Fibroblast of peridontal ligament (primary cell): ENCODE measurements at regions not wholly inside any gene's neighbourhood (a gene's known extent, or its start where the extent isn't known, plus 50 kb on each side); places are given as distances from the start of the nearest gene placed in this dataset.

ENCODE experiments used
- DNase-seq: peaks from one replicate; pipeline ENCODE4 v3.0.0-alpha.2; 2010; ENCODE audit errors: extremely low read depth

DNA sequence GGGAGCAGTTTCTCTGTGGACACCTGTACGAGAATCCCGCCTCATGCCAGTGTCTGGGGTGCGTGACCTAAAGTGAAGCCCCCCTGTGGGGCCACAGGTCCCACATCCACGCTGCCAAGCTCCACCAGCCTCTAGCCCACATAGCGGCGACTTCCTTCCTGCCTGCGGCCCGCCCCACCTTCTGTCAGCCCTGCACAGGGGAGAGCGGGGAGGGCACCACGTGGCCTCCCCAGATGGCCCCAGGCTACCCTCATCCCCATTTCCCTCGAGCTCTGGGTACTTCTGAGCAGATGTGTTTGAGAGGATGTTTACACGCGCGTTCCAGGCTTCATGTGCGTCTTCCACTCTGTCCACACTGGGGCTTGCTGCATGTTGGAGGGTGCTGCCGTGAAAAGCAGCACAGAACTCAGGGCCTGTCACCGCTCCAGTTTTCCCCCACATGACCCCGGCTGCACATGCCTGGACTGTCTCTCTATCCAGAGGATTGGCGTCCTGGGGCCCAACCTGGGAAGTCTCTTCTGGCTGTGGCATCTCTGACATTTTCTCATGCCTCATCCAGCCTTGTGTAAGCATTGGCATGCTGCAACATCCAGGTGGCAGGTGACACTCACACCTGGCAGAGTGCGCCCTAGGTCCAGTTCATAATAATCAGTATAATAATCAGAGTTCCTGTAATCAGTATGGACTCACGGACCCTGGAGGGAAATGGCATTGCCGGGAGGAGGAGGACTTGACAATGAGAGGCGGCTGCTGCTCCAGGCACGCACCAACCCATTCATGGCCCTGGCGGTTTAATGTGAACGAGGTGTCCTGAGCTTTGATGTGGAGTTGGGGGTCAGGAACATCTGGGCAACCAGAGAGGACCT lies 146.3 kb upstream of the TWIST2 start:
- no peak for DNase-seq

DNA sequence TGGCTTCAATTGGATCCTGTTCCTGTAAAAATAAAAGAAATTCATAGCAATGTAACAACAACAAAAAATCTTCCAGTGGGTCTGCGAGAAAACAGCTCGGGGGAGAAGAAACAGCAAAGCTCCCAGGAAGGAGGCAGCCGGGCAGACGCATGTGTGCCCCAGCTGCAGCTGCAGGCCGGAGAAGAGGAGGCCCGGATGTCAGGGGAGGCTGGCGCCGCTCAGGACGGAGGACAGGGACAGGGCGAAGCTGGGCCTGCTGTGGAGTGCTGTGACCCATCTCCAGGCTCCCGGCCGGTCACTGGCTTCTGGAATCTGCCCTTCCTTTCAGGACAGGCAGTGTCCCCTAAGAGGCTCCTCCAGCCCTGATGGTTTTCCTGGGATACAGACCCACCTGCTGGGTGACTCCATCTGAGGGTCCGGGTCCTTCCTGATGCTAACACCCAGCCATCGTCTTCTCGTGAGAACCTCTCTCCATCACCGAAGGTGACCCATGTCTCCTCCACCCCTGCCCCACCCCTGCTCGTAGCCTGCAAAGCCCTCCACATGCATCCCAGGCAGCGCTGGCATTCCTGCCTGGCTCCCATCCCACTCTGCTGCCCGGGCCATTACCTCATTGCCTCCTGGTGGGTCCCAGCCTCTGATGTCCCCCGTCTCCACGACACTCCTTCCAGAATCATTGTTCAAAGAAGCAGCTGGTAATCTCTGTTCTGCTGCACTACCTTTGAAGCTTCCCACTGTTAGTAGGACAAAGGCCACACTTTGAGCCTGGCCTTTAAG lies 145.4 kb upstream of the TWIST2 start:
- no peak for DNase-seq

DNA sequence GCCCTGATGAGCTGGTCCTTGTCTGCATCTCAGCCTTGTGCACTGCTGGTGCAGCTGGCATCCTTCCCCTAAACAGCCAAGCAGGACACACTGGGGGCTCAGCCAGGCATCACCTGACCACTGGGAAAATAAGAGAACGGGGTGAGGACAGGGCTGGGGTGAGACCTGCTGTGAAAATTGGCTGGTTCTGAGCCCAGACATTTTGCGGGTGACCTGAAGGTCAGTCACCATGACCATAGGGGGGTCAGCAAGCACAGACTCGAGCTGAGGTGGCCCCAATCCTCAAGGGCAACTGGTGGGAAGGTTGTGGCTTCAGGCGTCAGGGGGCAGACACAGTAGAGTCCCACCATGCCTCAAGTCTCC lies 144.9 kb upstream of the TWIST2 start:
- no peak for DNase-seq

DNA sequence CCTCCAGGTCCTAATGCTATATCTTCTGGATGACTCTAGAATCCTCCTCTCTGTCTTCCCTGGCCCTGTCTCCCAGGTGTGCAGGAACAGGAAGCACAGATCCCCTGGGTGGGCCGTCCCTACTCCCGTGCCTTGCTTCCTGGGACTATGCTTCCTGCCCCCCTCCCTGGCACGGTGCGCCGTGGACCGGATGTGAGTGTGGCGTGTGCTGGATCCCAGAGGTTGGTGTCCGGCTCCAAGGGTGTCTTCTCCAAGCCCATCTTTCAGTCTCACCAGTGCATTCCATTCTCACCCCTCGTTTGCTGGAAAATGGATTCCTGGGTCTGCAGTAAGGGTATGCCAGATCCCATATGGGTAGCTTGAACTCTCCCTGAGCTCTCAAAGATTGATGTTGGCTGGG lies 144.4 kb upstream of the TWIST2 start:
- DNase-seq: no peak

DNA sequence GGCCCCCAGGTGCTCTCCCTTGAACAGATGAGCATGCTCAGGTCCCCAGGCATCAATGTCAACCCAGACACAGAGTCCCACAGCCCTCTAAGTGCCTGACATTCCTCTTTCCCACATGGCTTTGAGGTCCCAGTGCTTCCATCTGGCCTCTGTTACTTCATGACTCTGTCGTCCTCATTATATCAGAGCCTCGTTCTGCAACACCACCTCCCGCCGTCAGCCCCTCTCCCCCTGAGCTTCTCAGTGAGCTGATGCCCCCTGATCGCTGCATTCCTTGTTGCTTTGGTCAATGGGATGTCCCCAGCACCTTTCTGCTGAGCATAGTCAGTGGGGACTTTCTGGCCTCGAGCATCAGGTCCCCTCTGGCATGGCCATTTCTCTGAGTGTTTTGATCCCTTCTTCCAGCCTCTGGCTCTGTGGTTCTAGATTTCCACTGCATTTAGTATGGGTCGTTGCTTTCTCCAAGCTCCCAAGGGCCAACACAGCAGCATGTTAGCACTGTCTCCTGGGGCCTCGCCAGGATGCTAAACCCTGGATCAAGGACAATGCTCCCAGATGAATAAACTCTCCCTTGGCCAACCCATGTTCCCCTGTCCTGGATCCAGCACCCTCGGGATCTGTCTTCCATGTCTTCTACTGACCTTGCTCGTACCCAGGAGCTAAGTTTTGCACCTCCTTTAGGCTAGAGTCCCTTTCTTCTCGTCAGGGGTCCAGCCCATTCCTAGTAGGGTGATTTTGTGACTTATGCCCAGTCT lies 143.2 kb upstream of the TWIST2 start:
- DNase-seq: no peak

DNA sequence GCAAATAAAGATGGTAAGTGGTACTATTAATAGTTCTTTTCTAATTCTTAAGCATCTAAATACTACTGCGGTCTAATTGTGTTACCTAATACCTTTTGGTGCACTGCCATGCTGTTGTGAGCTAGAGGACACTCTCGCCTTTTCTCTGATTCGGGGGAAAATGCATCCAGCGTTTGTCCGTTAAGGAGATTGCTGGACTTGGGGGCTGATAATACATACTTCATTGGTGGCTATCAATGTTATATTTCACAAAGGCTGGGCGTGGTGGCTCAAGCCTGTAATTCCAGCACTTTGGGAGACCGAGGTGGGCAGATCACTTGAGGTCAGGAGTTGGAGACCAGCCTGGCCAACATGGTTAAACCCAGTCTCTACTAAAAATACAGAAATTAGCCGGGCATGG lies 141.7 kb upstream of the TWIST2 start:
- DNase-seq: no peak

DNA sequence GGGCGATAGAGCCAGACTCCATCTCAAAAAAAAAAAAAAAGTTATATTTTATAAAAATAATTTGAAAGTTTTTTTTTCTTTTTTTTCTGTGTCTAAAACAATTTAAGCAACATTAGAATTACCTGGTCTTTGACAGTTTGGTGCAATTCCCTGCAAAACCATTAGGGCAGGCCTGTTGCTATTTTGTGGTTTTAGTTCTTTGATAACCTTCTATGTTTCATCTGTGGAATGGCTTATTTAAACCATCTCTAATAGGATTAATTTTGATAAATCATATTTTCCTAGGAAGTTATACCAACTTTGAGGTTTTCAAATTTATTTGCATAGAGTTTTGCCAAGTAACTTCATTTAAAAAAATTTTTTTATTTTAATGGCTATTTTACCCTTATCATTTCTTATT lies 141.2 kb upstream of the TWIST2 start:
- no peak for DNase-seq

DNA sequence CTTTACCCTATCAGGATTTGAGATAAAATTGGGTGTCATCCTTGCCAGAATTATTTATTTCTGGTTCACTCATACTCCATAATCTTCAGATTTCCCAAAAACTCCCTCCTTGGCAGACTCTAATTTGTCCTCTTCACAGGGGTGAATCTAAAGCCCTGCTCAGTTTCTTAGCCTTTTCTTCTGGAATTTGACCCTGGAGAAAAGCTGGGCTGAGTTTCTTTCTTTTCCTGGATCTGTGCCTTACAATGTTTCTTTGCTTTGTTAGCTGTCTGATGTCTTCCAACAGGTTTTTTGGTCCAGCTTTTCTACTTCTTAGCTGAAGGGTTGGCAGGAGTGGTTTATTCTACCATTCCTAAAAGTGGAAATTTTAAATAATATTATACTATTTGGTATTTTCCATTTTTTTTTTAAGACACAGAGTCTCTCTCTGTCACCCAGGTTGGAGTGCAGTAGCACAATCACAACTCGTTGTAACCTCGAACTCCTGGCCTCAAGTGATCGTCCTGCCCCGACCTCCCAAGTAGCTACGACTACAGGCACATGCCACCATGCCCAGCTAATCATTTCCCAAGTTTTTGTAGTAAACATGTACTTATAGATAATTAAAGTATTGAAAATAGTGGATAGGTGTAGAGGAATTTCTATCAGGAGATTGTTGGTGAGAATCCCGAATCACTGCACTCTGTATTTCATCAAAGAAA lies 138.4 kb upstream of the TWIST2 start:
- peak; percentile 27 for DNase-seq

DNA sequence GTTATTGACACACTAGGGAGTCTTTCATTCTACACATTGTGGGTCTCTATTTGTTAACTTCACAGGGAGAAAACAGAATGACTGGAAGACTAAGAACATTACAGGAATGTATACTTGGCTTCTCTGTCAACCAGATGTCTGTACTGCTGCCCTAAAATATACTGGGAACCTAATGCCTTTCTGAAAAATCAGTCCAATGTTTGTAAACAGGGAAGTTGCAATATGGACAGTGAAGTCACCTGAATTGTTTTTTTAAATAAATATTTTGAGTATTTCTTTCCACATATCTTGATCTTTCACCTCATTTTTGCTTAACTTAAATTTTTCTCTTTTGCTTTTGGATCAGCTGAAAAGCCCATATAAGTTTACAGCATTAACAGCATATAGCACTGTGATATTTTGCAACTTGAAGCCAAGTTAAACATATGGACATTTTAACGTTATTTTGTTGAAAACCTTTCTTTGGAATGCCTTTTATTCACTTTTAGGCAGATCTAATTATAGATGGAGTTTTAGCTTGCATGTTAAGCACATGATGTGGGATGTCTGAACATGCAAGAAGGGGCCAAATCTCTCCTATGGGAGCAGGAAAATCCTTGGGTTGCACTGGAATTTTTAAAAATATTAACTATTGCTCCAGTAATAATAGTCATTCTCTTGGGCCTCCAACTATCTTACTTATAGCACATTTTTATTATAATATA lies 137.7 kb upstream of the TWIST2 start:
- peak; percentile 23 for DNase-seq

DNA sequence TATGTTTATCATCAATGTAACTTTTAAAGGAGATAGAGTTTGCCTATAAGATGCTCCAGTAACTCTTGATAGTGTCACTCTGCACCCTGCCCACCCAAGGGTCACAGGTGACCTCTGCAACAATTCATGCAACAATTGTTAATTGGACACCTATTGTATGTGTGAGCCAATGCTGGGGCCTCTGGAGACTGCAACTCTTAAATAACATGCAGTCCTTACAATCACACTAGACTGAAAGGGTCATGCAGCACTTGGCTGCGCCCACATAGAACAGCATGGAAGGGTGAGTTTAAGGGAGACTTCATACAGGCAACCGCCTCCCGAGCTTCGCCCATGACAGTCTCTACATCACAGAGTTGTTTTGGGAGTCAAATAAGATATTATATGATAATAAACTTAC lies 137.1 kb upstream of the TWIST2 start:
- DNase-seq: no peak

DNA sequence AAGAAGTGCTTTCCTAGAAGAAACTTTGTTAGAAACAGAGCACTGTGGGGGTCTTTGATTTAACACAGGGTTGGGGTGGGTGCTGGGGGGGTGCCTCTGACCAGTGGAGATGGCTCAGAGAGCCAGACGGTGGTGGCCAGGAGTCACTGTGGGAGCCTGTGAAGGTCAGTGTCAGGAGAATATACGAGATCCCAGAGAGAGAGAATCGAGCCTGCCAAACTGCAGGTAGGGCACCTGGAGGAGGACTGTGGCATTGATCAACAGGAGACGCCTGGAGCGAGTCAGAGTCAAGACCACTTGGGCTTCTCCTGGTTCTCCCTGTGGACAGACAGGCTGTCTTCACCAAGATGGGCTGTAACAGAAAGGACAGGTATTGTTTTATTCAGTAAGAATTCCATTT lies 136.5 kb upstream of the TWIST2 start:
- DNase-seq: no peak

DNA sequence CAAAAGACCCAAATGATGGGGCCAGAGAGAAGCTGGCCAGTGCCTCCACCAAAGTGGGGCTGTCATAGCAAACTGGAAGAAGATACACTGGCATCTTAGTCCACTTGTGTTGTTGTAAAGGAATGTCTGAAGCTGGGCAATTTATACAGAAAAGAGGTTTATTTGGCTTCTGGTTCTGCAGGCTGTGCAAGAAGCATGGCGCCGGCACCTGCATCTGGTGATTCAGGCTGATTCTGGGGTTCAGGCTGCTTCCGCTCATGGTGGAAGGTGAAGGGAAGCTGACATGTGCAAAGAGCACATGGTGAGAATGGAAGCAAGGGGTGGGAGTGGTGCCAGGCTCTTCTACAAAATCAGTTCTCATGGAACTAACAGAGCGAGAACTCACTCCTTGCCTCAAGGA lies 135.9 kb upstream of the TWIST2 start:
- no peak for DNase-seq

DNA sequence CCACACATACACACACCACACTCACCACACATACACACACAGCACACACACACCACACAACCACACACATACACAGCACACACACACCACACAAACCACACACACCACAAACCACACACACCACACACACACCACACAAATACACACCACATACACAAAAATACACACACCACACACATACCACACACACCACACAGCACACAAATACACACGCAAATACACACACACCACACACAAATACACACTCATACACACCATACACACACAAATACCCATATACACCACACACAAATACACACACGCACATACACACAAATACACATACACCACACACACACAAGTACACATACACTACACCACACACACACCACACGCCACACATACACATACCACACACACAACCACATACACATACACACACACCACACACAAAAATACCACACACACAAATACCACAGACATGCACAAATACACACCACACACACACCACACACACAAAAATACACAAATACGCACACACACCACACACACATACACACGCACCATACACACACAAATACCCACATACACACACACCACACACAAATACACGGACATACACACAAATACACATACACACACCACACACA lies 134.6 kb upstream of the TWIST2 start:
- no peak for DNase-seq

DNA sequence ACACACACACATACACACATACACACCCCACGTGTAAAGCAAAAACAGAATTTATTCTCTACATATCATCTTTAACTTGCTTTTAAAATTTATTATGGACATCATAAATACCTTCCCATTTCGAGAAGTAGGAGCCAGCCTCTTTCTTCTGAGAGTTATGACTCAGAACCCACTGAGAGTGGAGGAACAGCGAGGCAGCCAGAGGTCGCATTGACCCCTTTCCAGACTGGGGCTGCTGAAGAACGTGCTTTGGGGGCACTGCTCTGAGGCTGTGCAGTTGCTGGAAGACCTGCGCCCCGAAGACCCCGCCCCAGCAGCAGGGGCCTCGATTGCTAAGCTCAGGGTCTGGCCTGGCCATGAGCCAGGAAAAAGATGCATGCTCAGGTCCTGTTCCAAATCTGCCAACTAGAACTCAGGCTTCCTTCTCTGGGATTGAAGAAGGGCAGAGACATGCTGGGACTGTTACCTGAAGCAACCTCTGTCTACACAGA lies 133.8 kb upstream of the TWIST2 start:
- no peak for DNase-seq

DNA sequence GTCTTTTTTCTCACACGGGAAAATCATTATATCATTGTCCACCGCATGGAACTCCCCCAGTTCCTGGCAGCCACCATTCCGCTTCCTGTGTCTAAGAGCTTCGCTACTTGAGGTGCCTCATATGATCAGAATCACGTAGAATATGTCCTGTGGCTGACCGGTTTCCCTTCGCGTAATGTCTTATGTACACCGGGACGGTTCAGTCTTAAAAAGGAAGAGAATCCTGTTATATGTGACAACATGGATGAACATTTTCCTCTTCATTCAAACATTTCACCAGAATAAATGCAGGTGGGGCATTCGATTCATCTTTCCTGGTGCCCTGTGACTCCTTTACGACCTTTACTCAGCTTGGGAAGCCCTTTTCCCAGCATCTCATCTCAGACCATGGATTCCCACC lies 131.7 kb upstream of the TWIST2 start:
- DNase-seq: no peak

DNA sequence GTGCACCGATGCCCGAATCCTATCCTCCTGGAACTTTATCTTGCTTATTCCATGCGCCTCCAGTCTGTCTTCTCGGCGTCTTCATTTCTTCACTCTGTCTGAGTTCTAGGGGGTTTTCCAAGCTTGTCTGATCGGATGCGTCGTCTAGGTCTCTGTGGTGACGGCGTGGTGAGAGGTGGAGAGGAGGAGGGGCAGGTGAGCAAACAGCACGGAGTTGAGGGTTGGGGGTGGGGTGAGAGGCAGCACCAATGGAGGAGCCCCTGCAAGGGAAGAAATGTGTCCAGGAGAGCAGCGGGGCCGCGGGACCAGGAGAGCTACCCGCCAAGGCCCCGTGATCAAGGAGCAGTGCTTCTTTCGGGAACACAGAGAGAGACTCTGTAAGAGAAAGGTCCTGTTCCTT lies 131.3 kb upstream of the TWIST2 start:
- no peak for DNase-seq

DNA sequence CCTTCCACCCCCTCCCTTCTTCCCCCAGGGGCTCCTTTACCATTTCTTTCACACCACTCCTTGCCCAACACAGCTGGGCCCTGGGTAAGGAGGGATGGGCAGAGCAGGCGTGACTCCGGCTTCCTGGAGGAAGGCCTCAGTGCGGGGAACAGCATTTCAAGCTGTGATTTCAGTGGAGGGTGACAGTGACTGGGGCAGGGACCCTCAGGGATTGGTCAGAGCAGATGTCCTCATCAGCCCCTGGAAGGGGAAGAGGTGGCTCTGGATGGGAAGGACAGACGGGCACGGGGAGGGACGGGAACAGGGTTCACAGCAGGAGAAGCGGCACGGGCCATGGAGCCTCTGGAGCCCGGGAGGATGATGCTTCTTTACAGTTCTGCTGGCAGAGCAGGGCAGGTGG lies 130.8 kb upstream of the TWIST2 start:
- no peak for DNase-seq

DNA sequence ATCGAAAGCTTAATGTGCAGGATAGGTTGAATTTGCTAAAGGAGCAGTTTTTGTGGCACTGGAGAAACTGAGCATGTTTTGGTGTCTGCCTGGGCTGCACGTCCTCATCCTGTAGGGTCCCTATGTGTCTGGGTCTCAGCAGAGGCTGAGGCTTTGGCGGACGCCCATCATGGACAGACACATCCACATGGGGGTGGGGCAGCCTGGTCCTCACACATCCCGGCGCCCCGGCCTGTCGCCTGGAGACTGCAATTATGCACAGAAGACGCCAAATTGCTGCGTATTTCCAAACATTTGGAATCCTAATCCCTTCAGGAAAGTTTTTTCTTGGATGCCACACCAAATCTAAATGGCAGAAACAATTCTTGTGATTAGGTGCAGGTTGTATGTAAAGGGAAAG lies 128.2 kb upstream of the TWIST2 start:
- no peak for DNase-seq

DNA sequence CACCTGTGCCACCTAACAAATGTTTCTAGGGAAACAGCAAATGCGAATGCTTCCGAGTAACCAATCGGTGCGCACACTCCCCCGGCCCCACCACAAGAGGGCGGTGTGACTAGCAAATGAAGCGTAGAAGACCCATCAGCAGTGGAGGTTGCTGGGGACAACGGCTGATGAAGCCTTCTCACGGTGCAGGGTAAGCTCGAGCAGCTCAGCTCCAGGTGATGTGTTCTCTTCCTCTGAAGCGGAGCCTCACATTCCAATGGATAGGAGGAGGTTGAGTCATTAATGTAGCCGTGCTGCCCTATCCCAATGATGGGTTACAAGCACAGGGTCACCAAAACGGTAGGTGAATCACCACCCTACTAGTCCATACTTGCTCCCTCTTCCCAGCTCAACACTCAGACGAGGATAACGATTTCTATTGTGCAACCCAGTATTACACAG lies 127.6 kb upstream of the TWIST2 start:
- DNase-seq: peak; percentile 37

DNA sequence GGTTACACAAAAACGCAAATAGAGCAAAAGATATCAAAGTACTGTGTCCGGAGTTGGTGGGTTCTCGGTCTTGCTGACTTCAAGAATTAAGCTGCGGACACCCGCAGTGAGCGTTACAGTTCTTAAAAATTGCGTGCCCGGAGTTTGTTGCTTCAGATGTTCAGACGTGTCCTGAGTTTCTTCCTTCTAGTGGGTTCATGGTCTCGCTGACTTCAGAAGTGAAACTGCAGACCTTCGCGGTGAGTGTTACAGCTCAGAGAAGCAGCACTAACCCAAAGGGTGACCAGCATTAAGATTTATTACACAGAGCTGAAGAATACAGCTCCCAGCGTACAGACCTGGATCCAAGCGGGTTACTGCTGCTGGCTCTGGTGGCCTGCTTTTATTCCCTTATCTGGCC lies 125.7 kb upstream of the TWIST2 start:
- DNase-seq: no peak

DNA sequence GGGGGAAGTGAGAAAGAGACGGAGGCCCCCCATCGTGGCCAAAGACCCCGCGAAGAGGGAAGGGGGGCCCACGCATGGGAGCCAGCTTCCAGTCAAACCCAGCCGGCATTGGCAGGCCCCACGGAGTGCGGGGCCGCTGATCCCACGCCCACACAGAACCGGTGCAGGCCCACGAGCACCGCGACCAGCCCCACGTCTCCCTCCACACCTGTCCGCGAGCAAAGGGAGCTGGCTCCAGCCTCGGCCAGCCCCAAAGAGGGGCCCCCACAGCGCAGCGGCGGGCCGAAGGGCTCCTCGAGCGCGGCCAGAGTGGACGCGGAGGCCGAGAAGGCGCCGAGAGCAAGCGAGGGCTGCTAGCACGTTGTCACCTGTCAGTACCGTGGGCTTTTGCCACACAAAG lies 125.0 kb upstream of the TWIST2 start:
- no peak for DNase-seq
